ENCODE measurements at regions not wholly inside any gene's neighbourhood (a gene's known extent, or its start where the extent isn't known, plus 50 kb on each side); places are given as distances from the start of the nearest gene placed in this dataset.
A peak's percentile ranks its signal among the peaks of the same experiment; 100 is the strongest.

- TF ChIP-seq CTCF (IDR thresholded peaks at IDR 0.05; ENCODE audit: insufficient read depth, low read depth, low read length) (no peak), EZH2 (IDR thresholded peaks at IDR 0.05; ENCODE audit: insufficient read depth, low read length) (no peak)
- H3K4me1 Mint-ChIP-seq (ENCODE audit: low read depth, unreplicated experiment), result peaks cover 24% of the 10 kb centered on the region
- no peak overlapping the region for H3K9ac ChIP-seq (ENCODE audit: low read length)
- H3K4me1 ChIP-seq (ENCODE audit: insufficient read depth, low read length), result peaks cover 29% of the 10 kb centered on the region
- H3K4me3 ChIP-seq (ENCODE audit: insufficient read depth, low read depth, low read length), result no peak overlapping the region
- H3K27ac Mint-ChIP-seq (ENCODE audit: unreplicated experiment), result no peak overlapping the region
- no peak overlapping the region for H2AFZ ChIP-seq (ENCODE audit: low read depth, low read length)
- H3K4me3 Mint-ChIP-seq (ENCODE audit: unreplicated experiment), result no peak overlapping the region
- H3K4me2 ChIP-seq (ENCODE audit: low read length), result no peak overlapping the region
- no peaks in the 10 kb centered on the region for H3K27me3 ChIP-seq (ENCODE audit: insufficient read depth, low read length)
- no peak overlapping the region for H3K27ac ChIP-seq (ENCODE audit: low read depth, low read length)
- no peak for FAIRE-seq
- H3K9me3 Mint-ChIP-seq (ENCODE audit: unreplicated experiment), result peaks cover 4% of the 10 kb centered on the region
- no peaks in the 10 kb centered on the region for H3K36me3 Mint-ChIP-seq (ENCODE audit: low read depth, unreplicated experiment)
- no peaks in the 10 kb centered on the region for H3K36me3 ChIP-seq (ENCODE audit: insufficient read depth, low read length)
- H3K9me3 ChIP-seq (ENCODE audit: insufficient read depth, low read depth, low read length), result no peaks in the 10 kb centered on the region
- H3K27me3 Mint-ChIP-seq (ENCODE audit: low read depth, unreplicated experiment), result peaks cover 27% of the 10 kb centered on the region
- no peaks in the 10 kb centered on the region for H4K20me1 ChIP-seq (ENCODE audit: insufficient read depth, low read length)
- DNase-seq (ENCODE audit: low read depth), result peak; percentile 71
- H3K79me2 ChIP-seq (ENCODE audit: insufficient read depth, low read length), result no peaks in the 10 kb centered on the region
Measured at GRCh38 chr16:66135421-66135831, 231.1 kb upstream of the CDH5 start.

GRCh38 chr16:66134875-66135274, 231.6 kb upstream of the CDH5 start:
- Histone ChIP-seq H3K27me3 (ENCODE audit: insufficient read depth, low read length) (no peaks in the 10 kb centered on the region), H3K36me3 (ENCODE audit: insufficient read depth, low read length) (no peaks in the 10 kb centered on the region), H4K20me1 (ENCODE audit: insufficient read depth, low read length) (no peaks in the 10 kb centered on the region), H3K4me3 (ENCODE audit: insufficient read depth, low read depth, low read length) (no peak overlapping the region), H3K9ac (ENCODE audit: low read length) (no peak overlapping the region), H3K4me2 (ENCODE audit: low read length) (no peak overlapping the region), H3K9me3 (ENCODE audit: insufficient read depth, low read depth, low read length) (no peaks in the 10 kb centered on the region), H3K4me1 (ENCODE audit: insufficient read depth, low read length) (peaks cover 35% of the 10 kb centered on the region), H2AFZ (ENCODE audit: low read depth, low read length) (no peak overlapping the region), H3K79me2 (ENCODE audit: insufficient read depth, low read length) (no peaks in the 10 kb centered on the region), H3K27ac (ENCODE audit: low read depth, low read length) (no peak overlapping the region)
- no peak for FAIRE-seq
- H3K4me1 Mint-ChIP-seq (ENCODE audit: low read depth, unreplicated experiment), result peaks cover 27% of the 10 kb centered on the region
- H3K4me3 Mint-ChIP-seq (ENCODE audit: unreplicated experiment), result no peak overlapping the region
- H3K36me3 Mint-ChIP-seq (ENCODE audit: low read depth, unreplicated experiment), result no peaks in the 10 kb centered on the region
- DNase-seq (ENCODE audit: low read depth), result no peak
- peaks cover 22% of the 10 kb centered on the region for H3K27me3 Mint-ChIP-seq (ENCODE audit: low read depth, unreplicated experiment)
- H3K27ac Mint-ChIP-seq (ENCODE audit: unreplicated experiment), result no peak overlapping the region
- TF ChIP-seq EZH2 (IDR thresholded peaks at IDR 0.05; ENCODE audit: insufficient read depth, low read length), result no peak
- no peak for TF ChIP-seq CTCF (IDR thresholded peaks at IDR 0.05; ENCODE audit: insufficient read depth, low read depth, low read length)
- H3K9me3 Mint-ChIP-seq (ENCODE audit: unreplicated experiment), result peaks cover 4% of the 10 kb centered on the region

- H3K36me3 Mint-ChIP-seq (ENCODE audit: low read depth, unreplicated experiment), result no peaks in the 10 kb centered on the region
- no peak overlapping the region for H2AFZ ChIP-seq (ENCODE audit: low read depth, low read length)
- H3K4me1 ChIP-seq (ENCODE audit: insufficient read depth, low read length), result peaks cover 39% of the 10 kb centered on the region
- H4K20me1 ChIP-seq (ENCODE audit: insufficient read depth, low read length), result no peaks in the 10 kb centered on the region
- no peaks in the 10 kb centered on the region for H3K36me3 ChIP-seq (ENCODE audit: insufficient read depth, low read length)
- H3K4me3 Mint-ChIP-seq (ENCODE audit: unreplicated experiment), result no peak overlapping the region
- peaks cover 29% of the 10 kb centered on the region for H3K4me1 Mint-ChIP-seq (ENCODE audit: low read depth, unreplicated experiment)
- TF ChIP-seq EZH2 (IDR thresholded peaks at IDR 0.05; ENCODE audit: insufficient read depth, low read length), result no peak
- TF ChIP-seq CTCF (IDR thresholded peaks at IDR 0.05; ENCODE audit: insufficient read depth, low read depth, low read length), result no peak
- no peak overlapping the region for H3K27ac ChIP-seq (ENCODE audit: low read depth, low read length)
- H3K27me3 Mint-ChIP-seq (ENCODE audit: low read depth, unreplicated experiment), result peaks cover 22% of the 10 kb centered on the region
- peaks cover 4% of the 10 kb centered on the region for H3K9me3 Mint-ChIP-seq (ENCODE audit: unreplicated experiment)
- no peak overlapping the region for H3K4me2 ChIP-seq (ENCODE audit: low read length)
- H3K79me2 ChIP-seq (ENCODE audit: insufficient read depth, low read length), result no peaks in the 10 kb centered on the region
- no peaks in the 10 kb centered on the region for H3K9me3 ChIP-seq (ENCODE audit: insufficient read depth, low read depth, low read length)
- no peak overlapping the region for H3K9ac ChIP-seq (ENCODE audit: low read length)
- no peaks in the 10 kb centered on the region for H3K27me3 ChIP-seq (ENCODE audit: insufficient read depth, low read length)
- no peak for FAIRE-seq
- peak; percentile 79 for DNase-seq (ENCODE audit: low read depth)
- H3K4me3 ChIP-seq (ENCODE audit: insufficient read depth, low read depth, low read length), result no peak overlapping the region
- no peak overlapping the region for H3K27ac Mint-ChIP-seq (ENCODE audit: unreplicated experiment)
Measured at GRCh38 chr16:66133643-66134338, 232.7 kb upstream of the CDH5 start.
